ENCODE measurements at regions not wholly inside any gene's neighbourhood (a gene's known extent, or its start where the extent isn't known, plus 50 kb on each side); places are given as distances from the start of the nearest gene placed in this dataset.

DNA sequence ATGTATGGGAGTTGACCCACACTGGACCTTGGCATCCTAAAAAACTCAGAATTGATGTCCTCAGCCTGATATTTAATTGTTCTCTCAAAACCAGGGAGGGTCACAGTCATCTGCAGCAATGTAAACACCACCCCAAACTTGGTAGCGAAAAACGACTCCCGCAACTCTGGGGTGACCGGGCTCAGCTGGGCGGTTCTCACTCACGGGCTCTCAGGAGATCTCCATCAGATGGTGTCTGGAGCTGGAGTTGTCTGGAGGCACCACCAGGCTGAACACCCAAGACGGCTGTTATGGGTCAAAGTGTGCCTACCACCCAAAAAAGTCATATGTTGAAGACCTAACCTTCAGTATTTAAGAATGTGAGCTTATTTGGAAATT lies 50.9 kb upstream of the NXT1 start:
- DNase-seq (ENCODE audit: low read depth, low spot score) (no peak), FAIRE-seq (no peak)
- Histone ChIP-seq H3K4me2 (ENCODE audit: insufficient read depth, low read length) (no peak overlapping the region), H3K27me3 (ENCODE audit: control insufficient read depth in 2 of 2, insufficient read depth in 2 of 2, low read length in 2 of 2) (peaks cover 0 to 1% of the 10 kb centered on the region in 2 experiments), H4K20me1 (replicated peaks; ENCODE audit: control insufficient read depth, extremely low read depth, insufficient read depth, low read length) (no peaks in the 10 kb centered on the region), H3K9ac (replicated peaks; ENCODE audit: extremely low read depth, insufficient read depth, low read length) (no peak overlapping the region), H3K4me3 (replicated peaks in 1 of 3; ENCODE audit: insufficient read depth in 1 of 3, low read depth in 1 of 3, low read length in 3 of 3) (no peak overlapping the region), H3K79me2 (ENCODE audit: control insufficient read depth, insufficient read depth, low read length) (no peaks in the 10 kb centered on the region), H3K9me1 (replicated peaks; ENCODE audit: control insufficient read depth, extremely low read depth, insufficient read depth, low read length) (no peaks in the 10 kb centered on the region), H3K4me1 (ENCODE audit: control insufficient read depth, extremely low read depth, insufficient read depth, low read length) (no peaks in the 10 kb centered on the region), H2AFZ (ENCODE audit: low read depth, low read length) (no peak overlapping the region), H3K27ac (ENCODE audit: insufficient read depth, low read depth, low read length) (no peak overlapping the region), H3K36me3 (ENCODE audit: control insufficient read depth in 2 of 2, extremely low read depth in 1 of 2, insufficient read depth in 2 of 2, low read length in 2 of 2) (no peaks in the 10 kb centered on the region), H3K9me3 (replicated peaks; ENCODE audit: control insufficient read depth, insufficient read depth, low read length) (no peaks in the 10 kb centered on the region)
- TF ChIP-seq JUN (IDR thresholded peaks at IDR 0.05; ENCODE audit: borderline replicate concordance, insufficient read depth, insufficient read length, low read depth) = no peak
- no peak for TF ChIP-seq FOS (IDR thresholded peaks at IDR 0.05; ENCODE audit: borderline replicate concordance, insufficient read depth, low read length)
- no peak for TF ChIP-seq POLR2A (IDR thresholded peaks at IDR 0.05; ENCODE audit: low read depth, low read length)
- TF ChIP-seq EZH2 (IDR thresholded peaks at IDR 0.05; ENCODE audit: borderline replicate concordance, low read depth, low read length, severe bottlenecking) = no peak
- no peak for TF ChIP-seq GATA2 (IDR thresholded peaks at IDR 0.05; ENCODE audit: insufficient read depth, insufficient read length, low read depth, low read length)
- POLR2A ChIA-PET = no interaction called here
- dilution Hi-C loops (cut with MboI; ENCODE audit: extremely low pct_ligation_motif_present, low sequenced_read_pairs) (no loop called here), intact Hi-C loops (cut with micrococcal nuclease) (no loop called here)
- CTCF ChIA-PET = interaction anchor here (2.6 kb wide), 1 partner anchor 249 kb away, joined by 10 read pairs; no protein-coding TSS in a partner anchor
- no TSS peak for BruUV-seq (replicated peaks)

DNA sequence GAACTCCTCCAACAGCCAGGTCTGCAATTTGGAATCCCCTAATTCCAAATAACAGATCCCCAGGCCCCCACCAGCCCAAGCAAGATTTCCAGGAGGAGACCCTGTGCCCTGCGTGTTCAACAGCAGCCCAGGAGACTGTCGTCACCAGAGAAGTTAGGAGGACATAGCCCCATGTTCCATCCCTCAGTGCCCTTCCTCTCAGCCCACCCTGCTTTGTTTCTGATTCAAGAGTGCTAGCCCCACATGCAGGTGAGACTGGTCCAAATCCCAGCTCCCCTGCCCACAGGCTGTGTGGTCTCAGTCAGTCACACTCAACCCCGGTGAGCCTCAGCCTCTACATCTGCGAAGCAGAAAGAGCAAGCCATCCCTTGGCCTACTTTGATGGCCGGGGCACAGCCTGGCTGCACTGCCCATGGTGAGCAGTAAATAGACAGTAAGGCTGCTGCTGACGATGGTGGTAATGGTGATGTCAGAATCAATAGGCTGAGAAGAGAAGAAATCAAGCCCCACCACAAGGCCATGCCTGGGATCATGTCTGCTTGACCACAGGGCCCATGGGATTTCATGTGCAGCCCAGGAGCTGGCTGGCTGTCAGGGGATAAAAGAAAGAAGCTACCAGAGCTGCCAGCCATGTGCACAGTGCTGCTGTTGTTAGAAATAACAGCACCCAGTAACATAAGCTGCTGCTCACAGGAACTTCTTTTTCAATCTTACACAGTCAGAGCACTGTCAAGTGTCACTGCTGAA lies 51.5 kb upstream of the NXT1 start:
- Histone ChIP-seq H3K4me2 (ENCODE audit: insufficient read depth, low read length) (no peak overlapping the region), H3K9me3 (replicated peaks; ENCODE audit: control insufficient read depth, insufficient read depth, low read length) (no peaks in the 10 kb centered on the region), H3K79me2 (ENCODE audit: control insufficient read depth, insufficient read depth, low read length) (no peaks in the 10 kb centered on the region), H3K36me3 (ENCODE audit: control insufficient read depth in 2 of 2, extremely low read depth in 1 of 2, insufficient read depth in 2 of 2, low read length in 2 of 2) (no peaks in the 10 kb centered on the region), H3K4me1 (ENCODE audit: control insufficient read depth, extremely low read depth, insufficient read depth, low read length) (no peaks in the 10 kb centered on the region), H2AFZ (ENCODE audit: low read depth, low read length) (no peak overlapping the region), H3K27ac (ENCODE audit: insufficient read depth, low read depth, low read length) (no peak overlapping the region), H3K27me3 (ENCODE audit: control insufficient read depth in 2 of 2, insufficient read depth in 2 of 2, low read length in 2 of 2) (peaks cover 0 to 1% of the 10 kb centered on the region in 2 experiments), H4K20me1 (replicated peaks; ENCODE audit: control insufficient read depth, extremely low read depth, insufficient read depth, low read length) (no peaks in the 10 kb centered on the region), H3K9me1 (replicated peaks; ENCODE audit: control insufficient read depth, extremely low read depth, insufficient read depth, low read length) (no peaks in the 10 kb centered on the region), H3K4me3 (replicated peaks in 1 of 3; ENCODE audit: insufficient read depth in 1 of 3, low read depth in 1 of 3, low read length in 3 of 3) (no peak overlapping the region), H3K9ac (replicated peaks; ENCODE audit: extremely low read depth, insufficient read depth, low read length) (no peak overlapping the region)
- intact Hi-C loops (cut with micrococcal nuclease) (no loop called here), dilution Hi-C loops (cut with MboI; ENCODE audit: extremely low pct_ligation_motif_present, low sequenced_read_pairs) (no loop called here)
- FAIRE-seq (no peak), DNase-seq (ENCODE audit: low read depth, low spot score) (no peak)
- POLR2A ChIA-PET = no interaction called here
- no TSS peak for BruUV-seq (replicated peaks)
- CTCF ChIA-PET = interaction anchor here (1.5 to 2.6 kb wide), 2 partner anchors 13 to 248 kb away, joined by 3 to 10 read pairs; no protein-coding TSS in a partner anchor
- TF ChIP-seq EZH2 (IDR thresholded peaks at IDR 0.05; ENCODE audit: borderline replicate concordance, low read depth, low read length, severe bottlenecking) (no peak), MYC (IDR thresholded peaks at IDR 0.05; ENCODE audit: low read depth, low read length) (no peak), POLR2A (IDR thresholded peaks at IDR 0.05; ENCODE audit: low read depth, low read length) (no peak), JUN (IDR thresholded peaks at IDR 0.05; ENCODE audit: borderline replicate concordance, insufficient read depth, insufficient read length, low read depth) (no peak)

Measured in endothelial cell of umbilical vein (primary cell).